Inferior parietal cortex (tissue), 1 donor: ENCODE measurements at regions not wholly inside any gene's neighbourhood (a gene's known extent, or its start where the extent isn't known, plus 50 kb on each side); places are given as distances from the start of the nearest gene placed in this dataset.
A peak's percentile ranks its signal among the peaks of the same experiment; 100 is the strongest.
"Not testable (repeated sequence)": the region's sequence is repeated elsewhere in the genome, so short reads cannot be mapped to it uniquely, and the experiment has no call there.

ENCODE experiments used
- DNase-seq: peaks from one replicate; pipeline ENCODE4 v3.0.0-alpha.2; 2016; ENCODE audit errors: extremely low spot score

DNA sequence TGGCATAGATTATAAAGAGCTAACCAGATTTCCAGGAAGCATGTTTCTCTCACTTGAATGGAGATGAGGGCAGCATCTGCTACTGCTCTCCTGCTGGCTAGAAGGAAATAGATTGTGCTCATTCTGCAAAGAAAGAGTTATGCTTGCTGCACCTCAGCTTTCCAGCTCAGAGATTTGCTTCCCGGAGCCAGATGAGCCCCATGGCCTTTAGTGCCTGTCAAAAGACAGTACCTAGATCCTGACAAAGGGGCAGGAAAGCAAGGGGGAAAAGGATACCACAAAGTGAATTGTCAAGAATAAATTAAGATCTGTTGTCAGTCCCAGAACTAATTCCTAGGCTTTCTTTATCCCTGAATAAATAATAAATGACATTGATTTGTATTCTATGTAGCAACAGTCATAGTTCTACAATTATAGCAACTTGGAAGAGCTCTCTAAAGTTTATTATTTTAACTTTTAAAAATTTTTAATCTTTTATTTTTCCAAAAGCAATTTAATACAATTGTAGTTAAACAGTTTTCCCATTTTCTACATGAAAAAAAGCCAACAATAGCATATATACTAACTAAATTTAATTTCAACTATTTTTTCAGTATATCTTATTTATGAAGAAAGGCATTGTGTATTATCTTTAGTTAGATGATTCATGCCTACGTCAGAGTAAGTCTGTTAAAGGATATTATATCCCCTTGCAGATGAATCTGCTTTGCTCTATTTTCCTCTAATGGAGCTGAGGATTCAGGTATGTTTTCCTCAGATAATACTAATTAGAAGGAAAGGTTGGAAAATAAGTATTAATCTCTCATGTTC lies 306.1 kb upstream of the DDI1 start:
- DNase-seq = no peak

DNA sequence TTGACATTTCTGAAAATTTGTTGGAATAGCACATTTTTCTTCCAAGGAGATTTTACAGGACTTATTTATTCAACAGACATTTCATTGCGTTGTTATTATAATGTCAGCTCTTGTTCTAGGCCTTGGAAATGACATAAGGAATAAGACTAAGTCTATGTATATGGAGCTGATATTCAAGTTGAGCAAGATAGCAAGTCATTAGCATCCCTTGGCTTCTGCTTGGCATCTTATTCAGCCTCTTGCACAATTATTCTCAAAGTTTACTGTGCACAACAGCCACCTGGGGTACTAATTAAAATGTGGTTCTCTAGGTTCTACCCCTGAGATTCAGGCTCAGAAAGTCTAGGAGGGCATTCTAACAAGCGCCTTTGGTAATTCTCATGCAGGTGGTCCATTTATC lies 304.8 kb upstream of the DDI1 start:
- DNase-seq = no peak

DNA sequence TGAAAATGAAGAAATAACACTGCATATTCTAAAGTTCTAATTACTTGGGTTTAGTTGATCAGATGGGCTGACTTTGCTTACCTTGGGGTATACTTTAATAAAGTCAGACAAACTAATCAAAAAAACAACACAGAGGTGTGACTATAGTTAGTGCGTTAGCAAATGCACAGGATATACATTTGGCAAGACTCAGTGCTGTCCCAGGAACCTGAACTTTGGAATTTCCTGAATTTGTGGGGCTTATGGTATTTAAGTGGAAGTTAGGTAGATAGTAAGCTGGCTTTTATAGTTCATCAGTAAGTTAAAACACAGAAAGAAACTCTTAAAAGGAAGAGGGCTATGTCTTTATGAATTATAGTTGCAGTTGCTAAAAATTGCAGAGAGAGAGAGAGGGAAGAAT lies 302.6 kb upstream of the DDI1 start:
- no peak for DNase-seq

GRCh38 chr11:103735497-103736032 lies 300.9 kb upstream of the DDI1 start:
- no peak for DNase-seq

GRCh38 chr11:103736315-103737036 lies 300.0 kb upstream of the DDI1 start:
- DNase-seq = no peak

GRCh38 chr11:103737037-103737622 lies 299.3 kb upstream of the DDI1 start:
- DNase-seq = no peak

DNA sequence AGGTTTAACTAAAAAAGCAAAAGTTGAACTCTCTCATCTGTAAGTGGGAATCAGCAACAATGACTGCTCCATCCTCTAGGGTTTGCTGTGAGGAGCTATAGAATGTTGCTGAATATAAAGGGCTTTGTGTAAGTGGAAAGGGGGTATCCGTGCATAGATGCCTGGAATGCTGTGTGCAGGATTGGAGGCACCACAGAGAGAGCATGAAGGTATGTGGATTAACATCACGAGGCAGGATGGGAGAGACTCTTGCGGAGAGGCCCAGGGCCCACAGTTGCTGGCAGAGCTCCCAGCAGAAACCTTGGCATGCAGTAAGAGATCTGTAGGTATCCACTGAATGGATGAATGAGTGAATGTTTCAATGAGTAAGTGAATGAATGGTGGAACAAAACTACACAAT lies 298.7 kb upstream of the DDI1 start:
- no peak for DNase-seq

- DNase-seq = not testable (repeated sequence)
These were observed 297.2 kb upstream of the DDI1 start for GRCh38 chr11:103739074-103739796.

DNA sequence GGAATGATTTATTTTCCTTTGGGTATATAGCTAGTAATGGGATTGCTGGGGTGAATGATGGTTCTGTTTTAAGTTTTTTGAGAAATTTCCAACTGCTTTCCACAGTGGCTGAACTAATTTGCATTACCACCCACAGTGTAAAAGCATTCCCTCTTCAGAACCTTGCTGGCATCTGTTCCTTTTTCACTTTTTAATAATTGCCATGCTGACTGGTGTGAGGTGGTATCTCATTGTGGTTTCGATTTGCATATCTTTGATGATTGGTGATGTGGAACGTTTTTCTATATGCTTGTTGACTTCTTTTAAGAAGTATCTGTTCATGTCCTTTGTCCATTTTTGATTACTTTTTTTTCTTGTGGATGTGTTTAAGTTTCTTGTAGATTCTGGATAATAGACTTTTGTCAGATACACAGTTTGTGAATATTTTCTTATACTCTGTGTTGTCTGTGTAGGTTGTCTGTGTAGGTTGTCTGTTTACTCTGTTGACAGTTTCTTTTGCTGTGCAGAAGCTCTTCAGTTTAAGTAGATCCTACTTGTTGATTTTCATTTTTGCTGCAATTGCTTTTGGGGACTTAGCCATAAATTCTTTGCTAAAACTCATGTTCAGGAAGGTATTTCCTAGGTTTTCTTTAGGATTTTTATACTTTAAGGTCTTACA lies 291.8 kb upstream of the DDI1 start:
- no peak for DNase-seq

DNA sequence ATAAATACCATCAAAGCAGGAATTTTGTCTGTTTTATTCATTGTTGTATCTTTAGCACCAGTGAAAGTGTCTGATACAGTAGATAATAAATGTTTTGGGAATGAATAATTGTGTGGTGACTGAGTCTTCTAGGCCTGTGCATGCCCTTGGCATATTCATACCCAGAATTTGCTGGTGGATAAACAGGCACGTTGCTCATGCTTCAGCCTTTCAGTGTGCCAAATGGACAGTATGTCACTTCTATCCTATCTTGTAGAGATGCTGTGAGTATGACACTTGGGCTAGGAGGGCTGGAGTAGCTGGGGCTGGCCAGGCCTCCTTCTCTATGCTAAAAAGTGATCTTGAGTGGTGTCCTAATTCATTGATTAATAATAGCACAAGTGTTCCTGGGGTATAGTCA lies 287.3 kb upstream of the DDI1 start:
- no peak for DNase-seq

DNA sequence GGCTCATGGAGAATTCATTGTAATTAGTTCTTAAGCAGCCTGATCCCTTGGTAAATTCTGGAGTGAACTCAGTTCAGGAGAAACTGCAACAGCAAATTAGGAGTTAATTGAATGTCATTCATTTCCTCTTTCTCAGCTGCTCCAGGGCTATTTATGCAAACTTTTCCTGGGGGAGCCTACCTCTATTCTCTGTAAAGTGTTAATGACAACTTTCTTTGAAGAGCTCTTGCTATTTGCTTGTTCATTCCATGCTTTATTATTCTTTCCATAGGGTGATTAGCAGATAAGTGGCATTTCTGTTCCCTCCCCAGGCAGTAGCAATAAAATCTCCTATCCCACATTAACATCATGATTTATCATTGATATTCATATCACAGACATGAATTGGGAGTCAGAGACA lies 267.6 kb upstream of the DDI1 start:
- DNase-seq = no peak

- DNase-seq = peak; percentile 43
These were observed 263.4 kb upstream of the DDI1 start for GRCh38 chr11:103773059-103773458.

GRCh38 chr11:103773537-103773936 lies 262.9 kb upstream of the DDI1 start:
- no peak for DNase-seq

DNA sequence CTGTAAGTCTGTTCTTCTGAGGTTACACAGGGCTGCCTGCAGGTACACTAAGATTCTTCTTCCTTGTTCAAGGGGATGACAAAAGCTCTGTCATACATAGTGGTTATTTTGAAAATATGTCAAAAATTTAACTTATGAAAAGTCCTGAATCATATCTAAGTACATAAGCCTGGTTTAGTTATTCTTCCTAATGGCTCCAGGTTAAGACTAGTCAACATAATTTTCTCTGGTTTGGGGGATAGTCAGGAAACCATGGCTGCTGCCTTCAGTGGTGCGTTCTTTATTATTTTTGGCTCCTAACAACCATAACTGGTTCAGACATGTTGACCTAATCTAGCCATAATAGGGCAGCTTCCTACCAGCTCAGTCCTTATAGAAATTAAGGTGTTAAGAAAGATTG lies 257.4 kb upstream of the DDI1 start:
- no peak for DNase-seq

DNA sequence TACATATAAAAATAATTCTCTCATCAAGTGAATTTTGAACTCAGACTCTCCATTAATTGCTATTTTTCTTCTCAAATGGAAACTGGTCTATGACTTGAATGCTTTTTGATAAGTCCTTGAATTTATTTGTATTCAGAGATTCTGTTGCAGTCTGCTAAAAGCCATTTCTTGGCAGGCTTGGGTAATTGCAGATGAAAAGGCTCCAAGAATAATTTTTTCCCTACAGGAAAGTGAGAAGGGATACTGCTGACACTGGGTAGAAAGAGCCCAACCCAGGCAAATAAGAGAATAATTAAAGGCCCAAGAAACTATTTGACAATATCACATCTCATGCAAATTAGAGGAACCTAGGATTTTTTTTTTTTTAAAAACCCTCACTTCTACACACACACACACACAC lies 246.5 kb upstream of the DDI1 start:
- DNase-seq = no peak

DNA sequence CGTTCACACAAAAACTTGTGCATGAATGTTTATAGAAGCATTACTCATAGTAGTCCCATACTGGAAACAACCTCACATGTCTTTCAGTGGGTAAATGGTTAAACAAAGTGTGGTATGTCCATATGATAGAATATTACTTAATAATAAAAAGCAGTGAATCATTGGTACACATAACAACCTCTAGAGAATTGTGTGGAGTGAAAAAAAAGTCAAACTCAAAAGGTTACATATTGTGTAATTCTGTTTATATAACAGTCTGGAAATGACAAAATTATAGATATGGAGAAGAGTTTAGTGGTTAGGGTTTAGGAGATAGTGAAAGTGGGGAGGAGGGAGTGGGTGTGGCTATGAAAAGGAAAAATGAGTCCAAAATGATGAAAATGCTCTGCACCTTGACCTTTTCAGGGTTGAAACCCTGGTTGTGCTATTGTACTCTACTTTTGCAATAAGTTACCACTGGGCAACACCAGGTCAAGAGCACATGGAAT lies 243.4 kb upstream of the DDI1 start:
- DNase-seq = no peak

GRCh38 chr11:103794262-103794661 lies 242.2 kb upstream of the DDI1 start:
- DNase-seq = no peak

GRCh38 chr11:103798026-103798425 lies 238.4 kb upstream of the DDI1 start:
- no peak for DNase-seq

DNA sequence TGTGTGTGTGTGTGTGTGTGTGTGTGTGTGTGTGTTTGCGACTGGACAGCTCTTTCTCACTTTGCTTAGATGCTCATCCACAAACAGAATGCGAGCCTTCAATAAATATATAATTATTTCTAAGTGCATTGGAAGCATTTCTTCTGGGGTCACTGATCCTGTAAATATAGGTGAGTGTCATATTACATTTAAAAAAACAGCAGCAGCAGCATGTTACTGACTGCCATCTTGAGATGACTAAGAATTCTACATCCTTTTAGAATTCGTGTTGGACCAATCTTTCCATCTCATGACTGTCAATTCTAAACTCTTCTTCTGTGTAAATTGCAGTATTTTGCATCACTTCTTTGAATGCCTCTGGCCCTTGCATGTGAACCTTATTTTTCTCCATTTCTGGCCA lies 238.0 kb upstream of the DDI1 start:
- DNase-seq = no peak

- DNase-seq = no peak
These were observed 235.9 kb upstream of the DDI1 start for GRCh38 chr11:103800406-103801114.

DNA sequence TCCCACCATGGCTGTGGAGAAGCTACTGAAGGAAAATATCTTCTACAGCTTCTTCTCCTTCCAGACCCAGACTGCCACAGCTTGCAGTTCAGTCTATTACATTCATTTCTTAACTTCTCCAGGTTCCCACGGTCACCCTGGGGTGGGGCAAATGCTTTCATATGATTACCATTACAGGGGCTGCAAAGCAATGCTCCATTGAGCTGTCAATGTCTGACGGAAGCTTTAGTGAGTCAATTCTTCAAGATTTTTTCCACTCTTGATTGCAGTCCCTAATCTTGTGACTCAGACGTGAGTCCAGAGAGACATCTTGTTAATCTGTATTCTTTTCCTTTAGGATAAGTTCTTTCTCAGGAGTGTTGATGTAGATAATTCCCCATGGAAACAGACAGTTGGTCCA lies 233.4 kb upstream of the DDI1 start:
- no peak for DNase-seq
